ENCODE measurements at regions not wholly inside any gene's neighbourhood (a gene's known extent, or its start where the extent isn't known, plus 50 kb on each side); places are given as distances from the start of the nearest gene placed in this dataset.

DNA sequence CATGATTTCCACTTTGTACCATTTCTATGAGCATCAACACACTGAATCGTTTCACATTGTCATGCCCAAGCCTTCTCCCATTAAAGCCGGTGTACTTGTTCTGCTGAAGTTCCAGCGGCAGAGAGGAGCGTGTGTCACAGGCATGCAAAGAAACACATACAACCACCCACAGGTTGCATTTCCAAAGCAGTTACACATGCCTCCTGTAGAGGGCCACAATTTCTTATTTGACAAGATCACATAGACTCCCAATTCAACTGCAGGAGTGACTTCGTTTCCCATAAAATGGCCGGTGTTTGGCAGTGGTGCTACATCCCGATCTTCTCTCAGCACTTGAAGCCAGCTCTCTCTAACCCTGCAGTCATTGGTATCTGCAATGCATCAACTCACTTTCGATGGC is 992.6 kb downstream of the NLGN4X start:
- Mint-ChIP-seq H3K4me1 (ENCODE audit: low read depth) (no peaks in the 10 kb centered on the region), H3K27ac (no peak overlapping the region), H3K36me3 (no peaks in the 10 kb centered on the region), H3K9me3 (ENCODE audit: low read depth) (peaks cover 3% of the 10 kb centered on the region), H3K27me3 (no peaks in the 10 kb centered on the region), H3K4me3 (no peak overlapping the region)

GRCh38 chrX:5233830-5234229 is 994.8 kb downstream of the NLGN4X start:
- peaks cover 3% of the 10 kb centered on the region for H3K9me3 Mint-ChIP-seq (ENCODE audit: low read depth)
- H3K4me3 Mint-ChIP-seq: no peak overlapping the region
- H3K27ac Mint-ChIP-seq: no peak overlapping the region
- H3K36me3 Mint-ChIP-seq: no peaks in the 10 kb centered on the region
- no peaks in the 10 kb centered on the region for H3K27me3 Mint-ChIP-seq
- no peaks in the 10 kb centered on the region for H3K4me1 Mint-ChIP-seq (ENCODE audit: low read depth)

- Mint-ChIP-seq H3K27ac (no peak overlapping the region), H3K9me3 (ENCODE audit: low read depth) (peaks cover 6% of the 10 kb centered on the region), H3K36me3 (no peaks in the 10 kb centered on the region), H3K4me3 (no peak overlapping the region), H3K4me1 (ENCODE audit: low read depth) (no peaks in the 10 kb centered on the region), H3K27me3 (no peaks in the 10 kb centered on the region)
Observed at GRCh38 chrX:5220421-5220820, 1008.2 kb downstream of the NLGN4X start.

DNA sequence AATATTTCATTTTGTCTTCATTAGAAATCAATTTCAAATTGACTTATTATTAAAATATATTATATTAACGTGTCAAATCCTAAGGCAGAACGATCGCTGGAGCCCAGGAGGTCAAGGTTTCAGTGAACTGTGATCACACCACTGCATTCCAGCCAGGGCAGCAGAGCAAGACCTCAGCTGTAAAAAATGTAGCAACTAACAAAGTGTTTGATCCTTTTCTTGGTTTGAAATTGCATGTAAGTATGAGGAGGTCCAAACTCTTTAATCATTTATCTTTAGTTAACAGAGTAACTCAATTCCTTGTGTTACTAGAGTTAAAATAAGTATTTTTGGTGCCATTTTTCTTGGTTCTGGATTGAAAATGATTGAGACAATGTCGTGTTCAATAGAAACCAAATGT is 1033.9 kb downstream of the NLGN4X start:
- no peaks in the 10 kb centered on the region for H3K4me1 Mint-ChIP-seq (ENCODE audit: low read depth)
- H3K27me3 Mint-ChIP-seq: no peaks in the 10 kb centered on the region
- no peaks in the 10 kb centered on the region for H3K9me3 Mint-ChIP-seq (ENCODE audit: low read depth)
- no peak overlapping the region for H3K4me3 Mint-ChIP-seq
- no peak overlapping the region for H3K27ac Mint-ChIP-seq
- no peaks in the 10 kb centered on the region for H3K36me3 Mint-ChIP-seq

- Mint-ChIP-seq H3K36me3 (no peaks in the 10 kb centered on the region), H3K4me3 (no peak overlapping the region), H3K9me3 (ENCODE audit: low read depth) (no peaks in the 10 kb centered on the region), H3K27ac (no peak overlapping the region), H3K27me3 (no peaks in the 10 kb centered on the region), H3K4me1 (ENCODE audit: low read depth) (no peaks in the 10 kb centered on the region)
Observed at GRCh38 chrX:5180135-5180741, 1048.4 kb downstream of the NLGN4X start.

- H3K4me1 Mint-ChIP-seq (ENCODE audit: low read depth): no peaks in the 10 kb centered on the region
- no peaks in the 10 kb centered on the region for H3K27me3 Mint-ChIP-seq
- no peaks in the 10 kb centered on the region for H3K9me3 Mint-ChIP-seq (ENCODE audit: low read depth)
- no peak overlapping the region for H3K4me3 Mint-ChIP-seq
- H3K27ac Mint-ChIP-seq: no peak overlapping the region
- no peaks in the 10 kb centered on the region for H3K36me3 Mint-ChIP-seq
Observed at GRCh38 chrX:5176766-5177165, 1051.9 kb downstream of the NLGN4X start.

DNA sequence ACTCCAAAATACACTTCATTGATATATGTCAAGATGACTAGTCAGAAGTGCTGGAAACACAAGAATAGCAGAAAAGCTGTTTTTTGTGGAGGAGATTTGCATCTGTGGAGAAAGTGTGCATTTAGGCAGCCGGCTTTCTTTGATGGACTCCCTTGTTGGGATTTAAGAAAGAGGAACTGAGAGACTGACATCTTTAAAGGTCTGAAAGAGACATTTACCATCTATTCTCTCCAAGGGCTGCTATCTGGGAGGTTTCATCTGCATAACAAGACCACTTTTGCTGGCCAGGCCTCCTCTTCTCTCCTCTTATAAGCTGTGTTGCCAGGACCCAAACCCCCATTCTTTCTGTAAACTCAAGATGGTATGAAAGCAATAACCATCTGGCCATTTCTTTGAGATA is 1065.0 kb downstream of the NLGN4X start:
- no peaks in the 10 kb centered on the region for H3K36me3 Mint-ChIP-seq
- H3K4me1 Mint-ChIP-seq (ENCODE audit: low read depth): no peaks in the 10 kb centered on the region
- no peak overlapping the region for H3K27ac Mint-ChIP-seq
- H3K9me3 Mint-ChIP-seq (ENCODE audit: low read depth): no peaks in the 10 kb centered on the region
- no peaks in the 10 kb centered on the region for H3K27me3 Mint-ChIP-seq
- no peak overlapping the region for H3K4me3 Mint-ChIP-seq

GRCh38 chrX:5155301-5155700 is 1073.4 kb downstream of the NLGN4X start:
- no peak overlapping the region for H3K4me3 Mint-ChIP-seq
- no peak overlapping the region for H3K27ac Mint-ChIP-seq
- H3K9me3 Mint-ChIP-seq (ENCODE audit: low read depth): no peaks in the 10 kb centered on the region
- no peaks in the 10 kb centered on the region for H3K27me3 Mint-ChIP-seq
- no peaks in the 10 kb centered on the region for H3K4me1 Mint-ChIP-seq (ENCODE audit: low read depth)
- H3K36me3 Mint-ChIP-seq: no peaks in the 10 kb centered on the region

DNA sequence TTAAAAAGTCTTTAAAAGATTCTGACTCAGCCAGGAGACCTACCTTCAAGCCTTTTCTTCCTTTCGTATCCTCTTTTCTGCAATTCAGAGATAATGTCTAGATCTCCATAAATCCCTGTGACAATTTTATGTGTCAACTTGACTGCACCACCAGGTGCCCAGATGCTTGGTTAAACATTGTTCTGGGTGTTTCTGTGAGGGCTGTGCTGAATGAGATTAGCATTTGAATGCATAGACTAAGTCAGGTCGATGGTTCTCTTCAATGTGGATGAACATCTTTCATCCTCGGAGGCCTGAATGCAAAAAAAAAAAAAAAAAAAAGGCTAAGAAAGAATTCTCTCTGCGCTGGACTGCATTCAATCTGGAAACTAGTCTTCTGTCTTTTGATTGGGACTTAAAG is 1082.7 kb downstream of the NLGN4X start:
- peaks cover 3% of the 10 kb centered on the region for H3K9me3 Mint-ChIP-seq (ENCODE audit: low read depth)

GRCh38 chrX:5142644-5143043 is 1086.0 kb downstream of the NLGN4X start:
- Mint-ChIP-seq H3K36me3 (no peaks in the 10 kb centered on the region), H3K9me3 (ENCODE audit: low read depth) (peaks cover 3% of the 10 kb centered on the region), H3K27ac (no peak overlapping the region), H3K27me3 (no peaks in the 10 kb centered on the region), H3K4me1 (ENCODE audit: low read depth) (no peaks in the 10 kb centered on the region), H3K4me3 (no peak overlapping the region)

More for the DNA sequence above, 1082.7 kb downstream of the NLGN4X start:
- no peaks in the 10 kb centered on the region for H3K36me3 Mint-ChIP-seq
- H3K27me3 Mint-ChIP-seq: no peaks in the 10 kb centered on the region
- no peak overlapping the region for H3K27ac Mint-ChIP-seq
- no peak overlapping the region for H3K4me3 Mint-ChIP-seq
- no peaks in the 10 kb centered on the region for H3K4me1 Mint-ChIP-seq (ENCODE audit: low read depth)

- Mint-ChIP-seq H3K4me1 (ENCODE audit: low read depth) (no peaks in the 10 kb centered on the region), H3K27me3 (no peaks in the 10 kb centered on the region), H3K36me3 (no peaks in the 10 kb centered on the region), H3K27ac (no peak overlapping the region), H3K4me3 (no peak overlapping the region), H3K9me3 (ENCODE audit: low read depth) (no peaks in the 10 kb centered on the region)
Observed at GRCh38 chrX:5122181-5122678, 1106.4 kb downstream of the NLGN4X start.

GRCh38 chrX:5117816-5118215 is 1110.9 kb downstream of the NLGN4X start:
- Mint-ChIP-seq H3K9me3 (ENCODE audit: low read depth) (no peaks in the 10 kb centered on the region), H3K27me3 (no peaks in the 10 kb centered on the region), H3K4me3 (no peak overlapping the region), H3K4me1 (ENCODE audit: low read depth) (no peaks in the 10 kb centered on the region), H3K36me3 (no peaks in the 10 kb centered on the region), H3K27ac (no peak overlapping the region)

- no peaks in the 10 kb centered on the region for H3K9me3 Mint-ChIP-seq (ENCODE audit: low read depth)
- H3K27ac Mint-ChIP-seq: no peak overlapping the region
- H3K36me3 Mint-ChIP-seq: no peaks in the 10 kb centered on the region
- H3K4me1 Mint-ChIP-seq (ENCODE audit: low read depth): no peaks in the 10 kb centered on the region
- no peaks in the 10 kb centered on the region for H3K27me3 Mint-ChIP-seq
- H3K4me3 Mint-ChIP-seq: no peak overlapping the region
Observed at GRCh38 chrX:5113128-5113527, 1115.5 kb downstream of the NLGN4X start.

DNA sequence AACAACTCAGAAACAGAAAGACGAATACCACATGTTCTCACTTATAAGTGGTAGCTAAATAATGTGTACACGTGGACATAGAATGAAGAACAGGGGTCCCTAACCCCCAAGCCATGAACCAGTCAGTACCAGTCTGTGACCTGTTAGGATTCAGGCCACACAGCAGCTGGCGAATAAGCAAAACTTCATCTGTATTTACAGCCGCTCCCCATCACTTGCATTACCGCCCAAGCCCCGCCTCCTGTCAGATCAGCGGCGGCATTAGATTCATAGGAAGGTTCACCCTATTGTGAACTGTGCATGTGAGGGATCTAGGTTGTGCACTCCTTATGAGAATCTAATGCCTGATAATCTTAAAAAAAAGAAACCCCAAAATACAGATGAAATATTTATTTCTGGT is 1128.7 kb downstream of the NLGN4X start:
- Mint-ChIP-seq H3K27ac (no peak overlapping the region), H3K4me3 (no peak overlapping the region), H3K36me3 (no peaks in the 10 kb centered on the region), H3K4me1 (ENCODE audit: low read depth) (no peaks in the 10 kb centered on the region), H3K9me3 (ENCODE audit: low read depth) (no peaks in the 10 kb centered on the region), H3K27me3 (no peaks in the 10 kb centered on the region)

DNA sequence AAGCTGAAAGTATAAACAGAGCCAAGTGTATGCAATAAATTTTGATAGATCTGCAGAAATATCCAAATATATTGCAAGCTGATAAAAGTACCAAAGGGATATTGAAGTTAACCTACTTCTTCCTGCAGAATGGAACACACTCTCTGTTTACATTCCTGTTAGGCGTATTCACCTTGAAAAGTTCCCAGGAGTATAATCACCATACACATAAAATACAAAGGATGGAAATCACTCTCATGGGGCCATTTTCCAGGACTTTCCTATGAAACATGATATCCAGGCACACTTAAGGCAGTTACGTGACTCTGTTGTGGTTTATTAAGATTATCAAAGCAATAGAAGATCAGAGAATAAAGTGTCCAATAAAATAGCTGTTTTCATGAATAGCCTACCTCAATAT is 1142.3 kb downstream of the NLGN4X start:
- no peaks in the 10 kb centered on the region for H3K4me1 Mint-ChIP-seq (ENCODE audit: low read depth)
- no peak overlapping the region for H3K27ac Mint-ChIP-seq
- no peaks in the 10 kb centered on the region for H3K27me3 Mint-ChIP-seq
- no peak overlapping the region for H3K4me3 Mint-ChIP-seq
- H3K36me3 Mint-ChIP-seq: no peaks in the 10 kb centered on the region
- H3K9me3 Mint-ChIP-seq (ENCODE audit: low read depth): no peaks in the 10 kb centered on the region

- H3K4me3 Mint-ChIP-seq: no peak overlapping the region
- no peaks in the 10 kb centered on the region for H3K4me1 Mint-ChIP-seq (ENCODE audit: low read depth)
- no peaks in the 10 kb centered on the region for H3K27me3 Mint-ChIP-seq
- H3K36me3 Mint-ChIP-seq: no peaks in the 10 kb centered on the region
- H3K27ac Mint-ChIP-seq: no peak overlapping the region
- H3K9me3 Mint-ChIP-seq (ENCODE audit: low read depth): no peaks in the 10 kb centered on the region
Observed at GRCh38 chrX:5084279-5084678, 1144.4 kb downstream of the NLGN4X start.
